Panc1 (cell line): ENCODE measurements at regions not wholly inside any gene's neighbourhood (a gene's known extent, or its start where the extent isn't known, plus 50 kb on each side); places are given as distances from the start of the nearest gene placed in this dataset.
"Not testable (repeated sequence)": the region's sequence is repeated elsewhere in the genome, so short reads cannot be mapped to it uniquely, and the experiment has no call there.

Source experiments
- ATAC-seq: fragments of 200-7000 bp; cut with Tn5 transposase; 2 replicates; pipeline ENCODE4 v1.9.1; 2020; ENCODE audit warnings: mild to moderate bottlenecking, moderate library complexity
- BruUV-seq: library from RNA; stranded (reverse); fragments of 400-500 nt; replicated peaks from 2 replicates; lab custom pipeline; 2021; lab: Mats Ljungman, UMichigan
- CTCF ChIA-PET: fragments of 300-600 bp; sonication (Branson Sonifier 250); formaldehyde crosslinking; loops from one replicate; lab custom pipeline; 2022; ENCODE audit warnings: antibody characterized with exemption; lab: Charles Lee
- POLR2A ChIA-PET: fragments of 300-600 bp; sonication (Branson Sonifier 250); formaldehyde crosslinking; loops from one replicate; lab custom pipeline; 2022; ENCODE audit warnings: antibody characterized with exemption; lab: Charles Lee
- DNase-seq: peaks from one replicate; pipeline ENCODE4 v3.0.0-alpha.2; 2010; ENCODE audit warnings: low read depth, low spot score
- H3K27ac ChIP-seq: 2 replicates; pipeline ENCODE4 v1.5.1; 2011; ENCODE audit warnings: mild to moderate bottlenecking, low read length, inconsistent platforms
- H3K27me3 ChIP-seq: fragments of 200-500 bp; sonication (Bioruptor generic); 2 replicates; pipeline ENCODE4 v1.6.0; 2014; ENCODE audit warnings: low read length, inconsistent platforms; ENCODE audit not compliant: control insufficient read depth, insufficient read depth
- H3K36me3 ChIP-seq: fragments of 200-500 bp; sonication (Bioruptor generic); 2 replicates; pipeline ENCODE4 v1.5.1; 2014; ENCODE audit warnings: inconsistent platforms, mild to moderate bottlenecking, low read length, moderate library complexity; ENCODE audit not compliant: control insufficient read depth, insufficient read depth
- H3K4me1 ChIP-seq: 2 replicates; pipeline ENCODE4 v1.5.1; 2011; ENCODE audit warnings: inconsistent platforms, mild to moderate bottlenecking, low read length, moderate library complexity; ENCODE audit not compliant: control insufficient read depth, insufficient read depth
- H3K4me3 ChIP-seq, 2 experiments: 2 replicates each; pipeline ENCODE4 v1.5.1; 2011 to 2012; ENCODE audit warnings: low read depth in 2 of 2, low read length in 2 of 2, mild to moderate bottlenecking in 2 of 2, inconsistent platforms in 1 of 2, moderate library complexity in 1 of 2
- H3K9me3 ChIP-seq: fragments of 200-500 bp; sonication (Bioruptor generic); 2 replicates; pipeline ENCODE4 v1.5.1; 2014; ENCODE audit warnings: low read depth, mild to moderate bottlenecking, inconsistent platforms, low read length, moderate library complexity; ENCODE audit not compliant: control insufficient read depth, insufficient read depth
- CTCF ChIP-seq: fragments of 450-650 bp; IDR thresholded peaks from 2 replicates; pipeline ENCODE4 v1.5.1; 2017; ENCODE audit warnings: mild to moderate bottlenecking
- POLR2AphosphoS5 ChIP-seq: IDR thresholded peaks from 2 replicates; pipeline ENCODE4 v1.6.1; 2012; ENCODE audit warnings: mild to moderate bottlenecking, low read depth, low read length, moderate library complexity
- REST ChIP-seq, 2 experiments: IDR thresholded peaks; 2 replicates each; pipeline ENCODE4 v1.6.1; 2011 to 2012; ENCODE audit warnings: low read depth in 2 of 2, control low read depth in 1 of 2, low read length in 1 of 2, mild to moderate bottlenecking in 1 of 2, moderate library complexity in 1 of 2; ENCODE audit not compliant: insufficient read depth in 1 of 2
- SIN3A ChIP-seq: IDR thresholded peaks from 2 replicates; pipeline ENCODE4 v1.6.1; 2012; ENCODE audit warnings: low read depth, mild to moderate bottlenecking, low read length, moderate library complexity, borderline replicate concordance; ENCODE audit not compliant: insufficient read depth
- TCF7L2 ChIP-seq: IDR thresholded peaks from 2 replicates; pipeline ENCODE4 v1.6.1; 2011; ENCODE audit warnings: mild to moderate bottlenecking, low read depth, low read length, inconsistent platforms
- in situ Hi-C: cut with HindIII; loops from 2 replicates; pipeline ENCODE4 v1.10.0; 2016; ENCODE audit warnings: low sequenced_read_pairs, low pct_unique_long_range_greater_than_20kb
- intact Hi-C: fragments of 100-400 bp; cut with micrococcal nuclease; formaldehyde crosslinking; loops from one replicate; pipeline ENCODE4 v1.10.0; 2022; ENCODE audit not compliant: unreplicated experiment

- Histone ChIP-seq H3K4me1 (no peaks in the 10 kb centered on the region), H3K9me3 (no peaks in the 10 kb centered on the region), H3K36me3 (no peaks in the 10 kb centered on the region), H3K4me3 (no peak overlapping the region), H3K27ac (no peak overlapping the region), H3K27me3 (no peaks in the 10 kb centered on the region)
- no peak for DNase-seq
- no peak for TF ChIP-seq SIN3A
- no peak for TF ChIP-seq POLR2AphosphoS5
- no peak for TF ChIP-seq REST (IDR thresholded peaks at IDR 0.05; ENCODE audit: insufficient read depth in 1 of 2, low read depth in 2 of 2, low read length in 1 of 2)
- TF ChIP-seq TCF7L2: no peak
- no peak for TF ChIP-seq CTCF
- intact Hi-C loops: no loop called here
- no TSS peak for BruUV-seq
- no peak for ATAC-seq
- in situ Hi-C loops: no loop called here
- POLR2A ChIA-PET: no interaction called here
- CTCF ChIA-PET: interaction anchor here (0.5 kb wide), 1 partner anchor 746 kb away, joined by 4 read pairs; no protein-coding TSS in a partner anchor
Measured at GRCh38 chr5:72584466-72584865, 77.3 kb upstream of the ZNF366 start.

- in situ Hi-C loops, H3K27me3 ChIP-seq, H3K36me3 ChIP-seq, DNase-seq, H3K9me3 ChIP-seq, H3K27ac ChIP-seq, CTCF ChIA-PET, intact Hi-C loops, H3K4me1 ChIP-seq, ATAC-seq, BruUV-seq, POLR2A ChIA-PET, H3K4me3 ChIP-seq: not testable (repeated sequence)
Measured at GRCh38 chr5:72579290-72579689, 72.1 kb upstream of the ZNF366 start.

GRCh38 chr5:72572236-72572765 is 65.1 kb upstream of the ZNF366 start:
- ATAC-seq: no peak
- BruUV-seq: no TSS peak
- 0 out of 2 replicates have a peak, but pooled peaks cover 3% of the 10 kb centered on the region for H3K27me3 ChIP-seq
- H3K4me1 ChIP-seq: no peaks in the 10 kb centered on the region
- ChIA-PET POLR2A (no interaction called here), CTCF (no interaction called here)
- no peaks in the 10 kb centered on the region for H3K9me3 ChIP-seq
- no peak for DNase-seq
- no peak overlapping the region for H3K27ac ChIP-seq
- H3K36me3 ChIP-seq: no peaks in the 10 kb centered on the region
- in situ Hi-C loops: no loop called here
- TF ChIP-seq TCF7L2: no peak
- no peak for TF ChIP-seq CTCF
- TF ChIP-seq SIN3A: no peak
- no peak for TF ChIP-seq REST (IDR thresholded peaks at IDR 0.05; ENCODE audit: insufficient read depth in 1 of 2, low read depth in 2 of 2, low read length in 1 of 2)
- TF ChIP-seq POLR2AphosphoS5: no peak
- intact Hi-C loops: no loop called here
- no peak overlapping the region for H3K4me3 ChIP-seq
